MCF 10A (cell line): ENCODE measurements at regions not wholly inside any gene's neighbourhood (a gene's known extent, or its start where the extent isn't known, plus 50 kb on each side); places are given as distances from the start of the nearest gene placed in this dataset.

Source experiments
- BruUV-seq: library from RNA; stranded (reverse); fragments of 400-500 nt; replicated peaks from 2 replicates; lab custom pipeline; 2021; lab: Mats Ljungman, UMichigan
- CTCF ChIA-PET: fragments of 300-600 bp; sonication (Branson Sonifier 250); formaldehyde crosslinking; extraction: SDS; loops from one replicate; lab custom pipeline; 2021; ENCODE audit warnings: antibody characterized with exemption, inconsistent platforms; lab: Yijun Ruan, JAX
- POLR2A ChIA-PET: fragments of 300-600, 350-650 bp; sonication (Branson Sonifier 250); formaldehyde crosslinking; extraction: SDS; loops from one replicate; lab custom pipeline; 2020; ENCODE audit warnings: antibody characterized with exemption, inconsistent platforms; lab: Yijun Ruan, JAX
- DNase-seq: peaks from one replicate; pipeline ENCODE4 v3.0.0-alpha.2; 2018; ENCODE audit not compliant: unreplicated experiment
- H3K27ac Mint-ChIP-seq: one replicate; pipeline ENCODE4 v1.8.0; 2022; ENCODE audit warnings: mild to moderate bottlenecking, low read depth, mixed read lengths; ENCODE audit not compliant: unreplicated experiment
- H3K27me3 Mint-ChIP-seq: one replicate; pipeline ENCODE4 v1.8.0; 2022; ENCODE audit warnings: mixed read lengths; ENCODE audit not compliant: insufficient read depth, unreplicated experiment
- H3K36me3 Mint-ChIP-seq: one replicate; pipeline ENCODE4 v1.8.0; 2022; ENCODE audit warnings: mild to moderate bottlenecking, moderate library complexity, mixed read lengths; ENCODE audit not compliant: insufficient read depth, unreplicated experiment
- H3K4me1 Mint-ChIP-seq: one replicate; pipeline ENCODE4 v1.8.0; 2022; ENCODE audit warnings: mixed read lengths; ENCODE audit not compliant: insufficient read depth, unreplicated experiment
- H3K4me3 Mint-ChIP-seq: one replicate; pipeline ENCODE4 v1.8.0; 2022; ENCODE audit warnings: mild to moderate bottlenecking, moderate library complexity, mixed read lengths; ENCODE audit not compliant: unreplicated experiment
- H3K9me3 Mint-ChIP-seq: one replicate; pipeline ENCODE4 v1.8.0; 2022; ENCODE audit warnings: mixed read lengths; ENCODE audit not compliant: unreplicated experiment
- intact Hi-C: fragments of 100-400 bp; cut with micrococcal nuclease; formaldehyde crosslinking; loops from 2 replicates; pipeline ENCODE4 v1.14.1; 2022
- TF ChIP-seq, protein P1 (sequence below): fragments of 200-600 bp; IDR thresholded peaks from one replicate; pipeline ENCODE4 v1.8.0; 2022; ENCODE audit warnings: antibody characterized with exemption, mild to moderate bottlenecking; ENCODE audit not compliant: unreplicated experiment

DNA sequence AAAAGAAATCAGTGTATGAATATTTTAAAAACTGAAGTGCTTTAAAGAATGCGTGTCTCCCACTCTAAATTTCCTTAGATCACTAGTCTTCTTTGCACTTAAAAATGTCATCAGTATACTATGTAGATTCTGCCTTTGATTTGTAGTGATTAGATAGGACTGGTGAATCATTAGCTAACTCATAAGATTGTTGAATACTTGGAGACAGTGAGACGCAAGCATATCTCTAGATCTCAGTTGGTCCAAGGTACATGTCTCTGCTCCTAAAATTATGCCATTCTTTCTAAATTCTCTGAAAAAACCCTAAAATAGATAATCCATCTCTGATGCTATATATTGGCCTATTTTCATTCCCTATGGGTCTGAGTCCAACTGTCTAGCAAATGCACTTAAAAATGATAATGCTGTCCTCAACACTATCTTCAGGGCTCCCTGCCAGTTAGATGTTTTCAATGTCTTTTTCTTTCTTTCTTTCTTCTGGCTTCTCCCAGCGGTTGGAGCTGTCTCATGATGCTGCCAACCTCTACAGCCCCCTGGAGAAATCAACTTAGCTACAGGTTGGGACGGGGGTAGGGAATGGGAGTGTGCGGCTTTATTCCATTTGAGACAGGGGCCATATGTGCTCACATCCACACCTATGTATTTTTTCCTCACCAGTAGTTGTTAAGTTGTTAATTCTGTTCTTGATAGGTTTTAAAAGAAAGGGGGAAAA is 301.0 kb downstream of the NDFIP2 start:
- ChIA-PET CTCF (interaction anchor here (1.9 kb wide), 1 partner anchor 10 kb away, joined by 8 read pairs; no protein-coding TSS in a partner anchor), POLR2A (no interaction called here)
- no peaks in the 10 kb centered on the region for H3K36me3 Mint-ChIP-seq
- peaks cover 6% of the 10 kb centered on the region for H3K9me3 Mint-ChIP-seq
- no peak overlapping the region for H3K4me3 Mint-ChIP-seq
- TF ChIP-seq, protein P1, sequence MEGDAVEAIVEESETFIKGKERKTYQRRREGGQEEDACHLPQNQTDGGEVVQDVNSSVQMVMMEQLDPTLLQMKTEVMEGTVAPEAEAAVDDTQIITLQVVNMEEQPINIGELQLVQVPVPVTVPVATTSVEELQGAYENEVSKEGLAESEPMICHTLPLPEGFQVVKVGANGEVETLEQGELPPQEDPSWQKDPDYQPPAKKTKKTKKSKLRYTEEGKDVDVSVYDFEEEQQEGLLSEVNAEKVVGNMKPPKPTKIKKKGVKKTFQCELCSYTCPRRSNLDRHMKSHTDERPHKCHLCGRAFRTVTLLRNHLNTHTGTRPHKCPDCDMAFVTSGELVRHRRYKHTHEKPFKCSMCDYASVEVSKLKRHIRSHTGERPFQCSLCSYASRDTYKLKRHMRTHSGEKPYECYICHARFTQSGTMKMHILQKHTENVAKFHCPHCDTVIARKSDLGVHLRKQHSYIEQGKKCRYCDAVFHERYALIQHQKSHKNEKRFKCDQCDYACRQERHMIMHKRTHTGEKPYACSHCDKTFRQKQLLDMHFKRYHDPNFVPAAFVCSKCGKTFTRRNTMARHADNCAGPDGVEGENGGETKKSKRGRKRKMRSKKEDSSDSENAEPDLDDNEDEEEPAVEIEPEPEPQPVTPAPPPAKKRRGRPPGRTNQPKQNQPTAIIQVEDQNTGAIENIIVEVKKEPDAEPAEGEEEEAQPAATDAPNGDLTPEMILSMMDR: no peak
- H3K27me3 Mint-ChIP-seq: no peaks in the 10 kb centered on the region
- intact Hi-C loops: loop anchor here (2.0 kb wide), 1 partner anchor 155 kb away; no protein-coding TSS in a partner anchor
- H3K4me1 Mint-ChIP-seq: peaks cover 18% of the 10 kb centered on the region
- H3K27ac Mint-ChIP-seq: no peak overlapping the region
- BruUV-seq: no TSS peak
- no peak for DNase-seq

DNA sequence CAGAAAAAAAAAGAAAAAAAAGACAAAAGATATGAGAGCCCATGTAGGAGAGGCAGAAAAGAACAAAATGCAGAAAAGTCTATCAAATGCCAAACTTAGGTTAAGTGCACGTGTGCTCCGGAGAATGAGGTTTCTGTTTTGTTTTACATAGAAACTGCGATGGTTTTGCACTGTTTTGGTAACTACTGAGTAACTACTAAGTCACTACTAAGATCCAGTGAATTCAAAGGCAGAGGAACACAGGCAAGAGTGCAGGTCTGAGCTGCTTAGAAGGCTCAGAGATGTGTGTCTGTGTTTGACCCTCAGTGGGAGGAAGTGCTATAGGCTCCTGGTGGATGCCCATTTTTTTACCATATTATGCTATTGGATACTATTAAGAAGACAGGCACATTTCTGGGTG is 299.3 kb downstream of the NDFIP2 start:
- Mint-ChIP-seq H3K4me3 (peak overlapping the region; percentile 9), H3K4me1 (peaks cover 24% of the 10 kb centered on the region), H3K9me3 (no peaks in the 10 kb centered on the region), H3K27ac (peak overlapping the region; percentile 73), H3K36me3 (no peaks in the 10 kb centered on the region), H3K27me3 (no peaks in the 10 kb centered on the region)
- ChIA-PET CTCF (interaction anchor here (0.7 kb wide), 1 partner anchor 583 kb away, joined by 3 read pairs; no protein-coding TSS in a partner anchor), POLR2A (interaction anchor here (0.8 to 2.5 kb wide), 4 partner anchors 13 to 560 kb away, joined by 3 to 18 read pairs (median 4); partner anchors contain the start of gene SPRY2)
- TF ChIP-seq, protein P1: no peak
- intact Hi-C loops: loop anchor here (2.0 kb wide), 1 partner anchor 157 kb away; no protein-coding TSS in a partner anchor
- DNase-seq: peak; percentile 19
- BruUV-seq: no TSS peak

DNA sequence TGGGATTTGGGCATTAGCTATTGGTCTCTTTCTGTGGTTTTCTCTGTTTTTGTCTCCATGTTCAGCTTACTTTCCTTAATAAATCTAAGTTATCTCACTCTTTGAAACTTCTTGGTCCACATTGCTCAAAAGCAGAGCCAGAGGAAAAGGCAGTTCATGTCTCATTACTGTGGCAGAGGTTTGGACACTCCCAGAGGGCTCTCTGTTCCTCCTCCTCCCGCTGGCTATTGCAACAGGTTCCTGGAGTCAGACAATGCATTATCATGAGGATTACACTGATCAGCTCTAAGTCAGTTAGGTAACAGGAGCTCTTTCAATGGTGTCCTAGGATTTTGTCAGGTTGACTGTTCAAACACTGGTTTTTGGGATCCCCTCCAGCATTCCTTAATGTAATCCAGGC is 298.8 kb downstream of the NDFIP2 start:
- Mint-ChIP-seq H3K4me3 (peak overlapping the region; percentile 9), H3K9me3 (no peaks in the 10 kb centered on the region), H3K27me3 (no peaks in the 10 kb centered on the region), H3K4me1 (peaks cover 24% of the 10 kb centered on the region), H3K27ac (peak overlapping the region; percentile 73), H3K36me3 (no peaks in the 10 kb centered on the region)
- ChIA-PET POLR2A (interaction anchor here (0.6 to 2.5 kb wide), 5 partner anchors 12 to 560 kb away, joined by 3 to 18 read pairs (median 3); partner anchors contain the start of gene SPRY2), CTCF (interaction anchor here (0.5 to 0.7 kb wide), 3 partner anchors 149 to 583 kb away, joined by 3 read pairs; no protein-coding TSS in a partner anchor)
- DNase-seq: peak; percentile 83
- intact Hi-C loops: loop anchor here (2.0 to 10.0 kb wide), 3 partner anchors 157 to 253 kb away; no protein-coding TSS in a partner anchor
- no TSS peak for BruUV-seq
- TF ChIP-seq, protein P1: no peak
